ENCODE measurements at regions not wholly inside any gene's neighbourhood (a gene's known extent, or its start where the extent isn't known, plus 50 kb on each side); places are given as distances from the start of the nearest gene placed in this dataset.

DNA sequence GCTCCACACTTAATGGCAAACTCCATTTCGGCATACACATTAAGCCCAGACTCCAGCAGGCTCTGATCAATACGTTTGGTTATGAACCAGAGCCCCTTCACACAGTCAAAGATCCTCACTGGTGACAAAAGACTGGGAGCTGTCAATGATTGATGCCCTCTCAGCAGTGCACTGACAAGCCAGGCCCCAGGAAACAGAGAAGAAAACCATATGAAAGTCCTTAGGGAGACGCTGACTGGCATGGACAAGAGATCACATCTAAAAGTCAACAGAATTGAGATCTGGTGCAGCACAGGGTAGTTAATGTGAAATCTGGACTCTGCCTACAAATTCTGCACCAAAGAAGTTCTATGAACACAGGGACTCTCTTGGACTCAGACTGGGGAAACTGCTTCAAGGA is 600.9 kb upstream of the NRP1 start:
- no peak for TF ChIP-seq EP300 (IDR thresholded peaks at IDR 0.05; ENCODE audit: borderline replicate concordance)
- TF ChIP-seq CREB1 (IDR thresholded peaks at IDR 0.05; ENCODE audit: low read depth), result no peak
- no peak for TF ChIP-seq CEBPB (IDR thresholded peaks at IDR 0.05)
- no peak for TF ChIP-seq TCF12 (IDR thresholded peaks at IDR 0.05; ENCODE audit: low read depth)
- no peak for TF ChIP-seq YY1 (IDR thresholded peaks at IDR 0.05; ENCODE audit: low read depth)
- TF ChIP-seq FOXM1 (IDR thresholded peaks at IDR 0.05; ENCODE audit: borderline replicate concordance, low read depth), result no peak
